ENCODE measurements at regions not wholly inside any gene's neighbourhood (a gene's known extent, or its start where the extent isn't known, plus 50 kb on each side); places are given as distances from the start of the nearest gene placed in this dataset.
"Not testable (repeated sequence)": the region's sequence is repeated elsewhere in the genome, so short reads cannot be mapped to it uniquely, and the experiment has no call there.

DNA sequence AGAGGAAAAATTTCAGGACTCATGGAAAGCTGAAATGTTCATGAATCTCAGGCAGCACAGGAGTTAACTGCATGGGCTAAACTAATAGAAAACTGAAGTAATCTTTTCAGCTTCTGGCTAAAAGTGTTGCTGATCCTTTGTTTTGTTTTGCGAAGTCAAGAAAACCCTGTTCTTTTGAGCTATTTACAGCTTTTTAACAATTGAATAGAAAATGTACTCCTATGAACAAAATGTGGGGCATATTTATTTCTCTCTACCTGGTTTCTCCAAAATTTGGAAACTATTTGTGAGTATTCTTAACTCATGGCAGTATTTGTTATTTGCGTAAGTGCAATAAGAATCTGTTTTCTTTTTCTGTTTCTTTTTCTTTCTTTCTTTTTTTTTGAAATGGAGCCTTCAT, 818.8 kb upstream of the CITED2 start:
- DNase-seq = no peak

DNA sequence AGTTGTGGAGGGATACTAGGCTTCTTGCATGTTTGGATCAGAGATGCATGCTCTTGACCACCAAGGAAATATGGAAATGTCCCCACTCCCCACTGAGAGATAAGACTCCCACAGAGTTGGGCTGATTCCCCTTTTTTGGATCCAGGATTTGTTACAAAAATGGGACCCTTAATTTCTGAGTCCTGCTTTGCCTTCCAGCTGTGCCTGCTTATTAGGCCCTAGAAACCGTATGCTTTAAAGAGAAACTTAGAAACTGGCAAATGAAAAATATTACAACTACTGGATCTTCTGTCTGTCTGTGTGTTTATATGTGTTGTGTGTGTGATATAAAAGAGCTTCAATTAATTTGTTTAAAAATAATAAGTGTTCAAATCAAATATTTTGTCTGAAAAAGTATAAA, 817.6 kb upstream of the CITED2 start:
- DNase-seq = no peak

- not testable (repeated sequence) for DNase-seq
Observed at GRCh38 chr6:140189263-140189662, 814.8 kb upstream of the CITED2 start.

- DNase-seq = no peak
Observed at GRCh38 chr6:140185991-140186390, 811.5 kb upstream of the CITED2 start.

DNA sequence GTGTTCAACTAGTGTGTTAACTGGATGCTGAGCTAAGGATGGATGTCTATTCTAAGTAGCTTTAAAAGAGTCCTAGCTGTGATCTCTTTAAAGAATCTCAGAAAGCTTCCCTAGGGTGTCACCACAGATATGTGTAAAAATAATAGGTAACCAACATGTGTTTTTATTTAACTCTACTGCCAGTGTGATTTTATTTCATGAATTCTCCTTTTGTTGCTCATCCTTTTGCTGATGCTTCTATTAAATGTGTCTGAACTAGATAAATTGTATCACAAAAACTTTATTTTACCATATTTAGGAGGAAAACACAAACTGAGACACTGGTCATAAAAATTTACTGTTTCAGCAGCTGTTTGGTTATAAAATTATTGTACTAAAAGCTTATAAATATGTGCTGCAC, 809.4 kb upstream of the CITED2 start:
- no peak for DNase-seq

GRCh38 chr6:140182821-140183220, 808.4 kb upstream of the CITED2 start:
- DNase-seq = no peak

DNA sequence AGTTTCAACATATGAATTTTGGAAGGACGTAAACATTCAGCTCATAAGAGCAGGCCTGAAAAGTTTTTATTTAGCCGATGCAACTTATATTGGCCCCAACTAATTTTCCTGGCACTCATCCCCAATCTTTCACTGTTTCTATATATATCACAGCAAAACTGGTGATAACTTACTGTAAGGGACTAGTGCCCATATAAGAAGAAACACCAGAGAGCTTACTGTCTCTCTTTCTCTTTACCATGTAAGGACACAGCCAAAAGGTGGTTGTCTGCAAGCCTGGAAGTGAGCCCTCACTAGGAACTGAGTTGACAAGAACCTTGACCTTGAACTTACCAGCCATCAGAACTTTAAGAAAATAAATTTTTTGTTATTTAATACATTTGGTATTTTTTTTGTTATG, 807.4 kb upstream of the CITED2 start:
- no peak for DNase-seq

DNA sequence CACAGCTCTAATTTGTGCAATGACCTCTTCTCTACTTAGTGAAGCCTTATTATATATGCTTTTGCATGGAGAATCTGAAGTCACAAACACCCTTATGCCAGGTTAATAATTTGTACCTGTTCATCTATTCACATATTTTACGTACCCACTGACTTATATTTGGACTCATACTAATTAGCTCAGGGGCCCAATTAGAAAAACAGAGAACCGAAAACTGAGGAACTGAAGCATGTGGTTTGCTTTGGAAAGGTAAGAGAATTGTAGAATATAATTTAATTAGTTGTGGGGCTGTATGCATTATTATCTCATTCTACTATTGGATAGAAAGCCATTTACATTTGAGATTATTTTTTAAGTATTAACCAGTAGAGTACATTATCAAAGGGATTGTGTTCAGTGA, 805.9 kb upstream of the CITED2 start:
- no peak for DNase-seq

GRCh38 chr6:140178935-140179334, 804.5 kb upstream of the CITED2 start:
- DNase-seq = no peak

DNA sequence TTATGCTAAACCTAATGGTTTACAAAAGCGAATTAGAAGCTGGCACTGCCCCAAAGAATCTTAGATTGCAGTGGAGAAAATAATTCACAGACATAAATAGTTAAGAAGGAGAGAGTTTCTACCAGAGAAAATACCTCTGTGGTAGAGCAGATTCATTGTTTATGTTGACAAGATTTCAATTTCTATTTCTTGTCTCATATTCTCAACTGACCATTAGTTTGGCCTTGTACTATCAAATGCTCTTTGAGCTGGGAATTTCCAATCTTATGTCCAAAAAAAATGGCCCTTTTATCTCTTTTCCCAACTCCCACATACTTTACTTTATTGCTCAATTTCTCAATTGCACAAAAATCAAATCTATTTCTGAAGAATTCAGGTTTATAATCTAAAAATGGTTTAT, 804.1 kb upstream of the CITED2 start:
- no peak for DNase-seq

DNA sequence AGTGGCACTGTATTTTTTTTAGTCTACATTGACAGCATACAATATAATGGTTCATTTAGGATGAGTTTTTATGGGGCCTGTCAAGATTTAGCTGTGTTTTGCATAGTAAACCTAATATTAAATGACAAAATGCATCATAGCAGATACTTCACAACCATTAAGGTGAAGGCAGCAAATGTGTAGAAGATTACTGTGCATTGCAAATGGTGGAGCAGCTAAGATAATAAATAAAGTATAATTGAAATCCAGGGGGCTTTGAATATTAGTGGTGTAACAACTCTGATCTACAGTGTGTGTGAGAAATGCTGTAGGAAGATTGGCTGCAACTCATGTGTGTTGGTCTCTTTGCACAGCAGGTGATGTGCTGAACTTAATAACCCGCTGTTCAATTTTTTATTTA, 801.9 kb upstream of the CITED2 start:
- DNase-seq = no peak

GRCh38 chr6:140175486-140175885, 801.0 kb upstream of the CITED2 start:
- DNase-seq = no peak

- DNase-seq = no peak
Observed at GRCh38 chr6:140174524-140174923, 800.1 kb upstream of the CITED2 start.

DNA sequence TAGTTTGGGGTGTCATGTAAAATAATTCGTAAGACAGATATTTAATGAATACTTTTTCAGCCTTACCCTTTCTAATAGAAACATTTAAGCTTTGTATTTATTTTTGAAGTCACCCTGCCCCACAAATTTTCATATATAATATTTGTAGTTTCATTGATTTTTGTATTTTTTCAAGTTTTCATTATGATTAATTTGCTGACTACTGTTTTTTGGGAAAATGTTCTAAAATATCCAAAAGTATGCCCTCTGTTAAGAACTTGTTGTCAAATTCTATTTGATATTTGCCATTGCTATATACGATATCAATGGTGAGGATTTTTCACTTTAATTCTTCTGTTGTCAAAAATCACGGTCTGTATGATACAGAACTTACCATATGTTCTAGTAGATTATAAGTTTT, 793.9 kb upstream of the CITED2 start:
- DNase-seq = no peak

DNA sequence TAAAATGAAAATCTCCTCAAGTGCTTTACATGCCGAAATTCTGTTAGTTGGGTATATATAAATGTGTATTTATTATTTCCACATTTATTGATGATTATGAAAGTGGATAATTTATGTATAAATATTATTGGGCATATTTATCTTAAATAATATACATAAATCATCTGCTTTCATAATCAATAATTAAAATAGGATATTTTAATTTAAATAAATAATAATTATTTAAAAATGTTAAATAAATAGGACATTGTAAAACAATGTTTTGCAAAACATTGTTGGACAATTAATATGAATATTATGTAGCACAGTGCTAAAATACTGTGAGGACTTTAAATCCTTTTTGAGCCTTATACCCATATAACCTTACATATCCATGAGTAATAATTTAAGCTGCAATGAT, 786.5 kb upstream of the CITED2 start:
- no peak for DNase-seq

- DNase-seq = no peak
Observed at GRCh38 chr6:140160494-140160893, 786.0 kb upstream of the CITED2 start.

GRCh38 chr6:140156131-140156530, 781.7 kb upstream of the CITED2 start:
- DNase-seq = no peak

DNA sequence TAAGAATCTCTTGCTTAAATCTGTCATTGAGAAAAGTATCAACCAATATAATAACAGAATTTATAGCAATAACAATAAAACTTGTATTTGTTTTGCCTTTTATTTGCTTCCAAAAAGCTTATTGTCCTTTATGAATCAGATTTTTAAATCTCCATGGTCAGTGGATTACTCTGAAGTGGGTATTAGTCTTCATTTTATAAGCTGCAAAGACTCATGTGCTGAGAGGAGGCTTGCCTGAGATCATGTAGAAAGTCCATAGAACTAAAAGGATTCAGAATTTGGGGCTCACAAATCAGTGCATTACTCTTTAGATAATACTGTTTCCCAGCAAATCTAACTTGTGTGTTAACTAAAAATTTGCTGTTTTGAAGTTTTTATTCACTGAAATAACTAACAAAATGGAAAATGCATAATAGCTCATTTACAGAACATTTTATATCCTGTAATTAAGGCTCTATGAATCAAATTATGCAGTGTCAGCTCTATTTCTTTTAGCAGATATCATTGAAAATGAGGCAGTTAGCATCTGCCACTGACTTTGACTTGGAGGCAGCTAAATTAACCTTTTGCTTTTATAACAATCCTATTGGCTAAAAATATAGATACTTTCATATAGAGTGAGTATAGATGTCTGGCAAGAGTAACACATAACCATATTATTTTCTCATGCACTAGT, 781.1 kb upstream of the CITED2 start:
- no peak for DNase-seq

GRCh38 chr6:140153703-140154102, 779.3 kb upstream of the CITED2 start:
- DNase-seq = no peak

DNA sequence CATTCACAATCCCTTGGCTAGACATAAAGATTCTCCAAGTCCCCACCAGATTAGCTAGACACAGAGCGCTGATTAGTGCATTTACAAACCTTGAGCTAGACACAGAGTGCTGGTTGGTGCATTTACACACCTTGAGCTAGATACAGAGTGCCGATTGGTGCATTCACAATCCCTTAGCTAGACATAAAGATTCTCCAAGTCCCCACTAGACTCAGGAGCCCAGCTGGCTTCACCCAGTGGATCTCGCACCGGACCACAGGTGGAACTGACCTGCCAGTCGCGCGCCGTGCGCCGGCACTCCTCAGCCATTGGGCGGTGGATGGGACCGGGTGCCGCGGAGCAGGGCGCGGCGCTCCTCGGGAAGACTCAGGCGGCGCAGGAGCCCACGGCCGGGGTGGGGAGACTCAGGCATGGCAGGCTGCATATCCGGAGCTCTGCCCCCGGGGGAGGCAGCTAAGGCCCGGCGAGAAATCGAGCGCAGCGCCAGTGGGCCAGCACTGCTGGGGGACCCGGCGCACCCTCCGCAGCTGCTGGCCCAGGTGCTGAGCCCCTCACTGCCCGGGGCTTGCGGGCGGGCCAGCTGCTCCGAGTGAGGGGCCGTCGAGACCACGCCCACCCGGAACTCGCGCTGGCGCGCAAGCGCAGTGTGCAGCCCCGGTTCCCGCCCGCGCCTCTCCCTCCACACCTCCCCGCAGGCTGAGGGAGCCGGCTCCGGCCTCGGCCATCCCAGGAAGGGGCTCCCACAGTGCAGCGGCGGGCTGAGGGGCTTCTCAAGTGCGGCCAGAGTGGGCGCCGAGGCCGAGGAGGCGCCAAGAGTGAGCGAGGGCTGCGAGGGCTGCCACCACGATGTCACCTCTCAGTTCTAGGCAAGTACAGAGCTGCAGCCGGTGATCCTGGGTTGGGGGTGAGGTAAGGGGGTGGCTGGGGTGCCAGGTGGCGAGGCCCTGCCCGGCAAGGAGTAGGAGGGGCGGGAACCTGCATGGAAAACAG, 773.7 kb upstream of the CITED2 start:
- DNase-seq = not testable (repeated sequence)

GRCh38 chr6:140140891-140141290, 766.4 kb upstream of the CITED2 start:
- no peak for DNase-seq

DNA sequence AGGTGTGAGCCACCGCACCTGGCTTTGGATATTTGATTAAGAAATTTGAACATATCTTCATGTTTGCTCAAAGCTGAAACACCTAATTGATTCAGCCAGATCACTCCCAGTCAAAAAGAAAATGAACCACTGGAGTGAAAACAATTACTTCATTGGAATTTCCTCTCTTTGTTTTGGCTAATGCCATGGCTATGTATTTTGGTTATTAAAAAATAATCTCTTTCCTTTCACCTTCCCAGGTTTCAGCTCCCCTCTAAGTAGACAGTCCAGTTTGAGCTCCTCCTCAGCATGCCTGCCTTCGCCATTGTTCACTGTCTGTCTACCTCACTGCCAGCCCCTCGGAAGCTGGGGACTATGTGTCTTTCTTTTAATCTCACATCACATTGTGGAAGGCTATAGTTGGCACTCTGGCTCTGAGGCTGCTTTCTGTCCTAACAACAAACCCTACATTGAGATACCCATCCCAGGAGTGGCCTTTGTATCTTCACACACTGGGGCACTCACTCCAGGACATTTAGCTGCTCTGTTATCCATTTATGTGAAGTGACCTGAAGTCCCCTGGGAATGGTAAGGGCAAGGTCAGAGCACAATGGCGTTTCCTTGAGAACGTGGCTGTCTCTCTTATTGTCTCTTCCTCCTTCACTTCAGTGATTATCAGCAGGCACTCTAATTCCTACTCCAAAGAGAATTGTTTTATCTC, 764.0 kb upstream of the CITED2 start:
- no peak for DNase-seq

DNA sequence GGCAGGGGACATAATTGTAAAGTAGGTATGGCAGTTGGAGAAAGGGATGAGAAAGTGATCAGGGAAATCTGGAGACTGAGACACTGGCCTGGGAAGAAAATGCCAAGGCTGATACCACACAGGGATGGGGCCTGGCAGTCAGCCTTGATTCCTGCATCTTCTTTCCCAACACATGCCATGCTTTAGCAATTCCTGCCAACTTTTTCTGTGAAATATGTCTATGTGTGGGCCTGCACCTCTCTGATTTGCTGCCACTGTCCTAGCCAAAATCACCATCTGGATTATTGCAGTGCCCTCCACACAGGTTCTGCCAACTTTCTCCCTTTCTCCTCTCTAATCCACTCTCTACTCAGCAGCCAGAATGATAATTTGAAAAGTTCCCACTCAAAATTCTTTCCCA, 759.8 kb upstream of the CITED2 start:
- no peak for DNase-seq

- no peak for DNase-seq
Observed at GRCh38 chr6:140130074-140130473, 755.6 kb upstream of the CITED2 start.

All from hematopoietic multipotent progenitor cell treated with erythropoietin and hydrocortisone succinate and interleukin-3 and kit ligand, for 8 days (in vitro differentiated cells).